ENCODE measurements at regions not wholly inside any gene's neighbourhood (a gene's known extent, or its start where the extent isn't known, plus 50 kb on each side); places are given as distances from the start of the nearest gene placed in this dataset.
"Not testable (repeated sequence)": the region's sequence is repeated elsewhere in the genome, so short reads cannot be mapped to it uniquely, and the experiment has no call there.

GRCh38 chr4:181830404-181831035 lies 412.7 kb upstream of the TENM3 start:
- no peak for DNase-seq

GRCh38 chr4:181834071-181834470 lies 409.1 kb upstream of the TENM3 start:
- DNase-seq: no peak

DNA sequence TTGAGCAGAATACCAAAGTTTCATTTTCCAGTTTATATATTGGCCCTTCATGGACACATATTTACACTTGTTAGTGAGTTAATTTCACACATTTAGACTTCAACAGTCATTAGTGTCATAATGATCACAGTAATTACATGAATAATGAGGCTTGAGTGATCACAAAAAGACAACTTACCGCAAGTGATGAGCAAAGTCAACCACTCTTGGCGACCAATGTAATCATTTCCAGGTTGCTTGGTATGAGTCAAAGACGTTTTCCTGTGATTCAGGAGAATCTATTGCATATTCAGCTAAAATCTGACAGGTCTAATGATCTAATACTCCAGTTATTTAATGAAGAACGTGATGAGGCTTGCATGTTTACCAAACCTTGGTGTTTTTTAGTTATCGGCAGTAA lies 407.9 kb upstream of the TENM3 start:
- DNase-seq: no peak

DNA sequence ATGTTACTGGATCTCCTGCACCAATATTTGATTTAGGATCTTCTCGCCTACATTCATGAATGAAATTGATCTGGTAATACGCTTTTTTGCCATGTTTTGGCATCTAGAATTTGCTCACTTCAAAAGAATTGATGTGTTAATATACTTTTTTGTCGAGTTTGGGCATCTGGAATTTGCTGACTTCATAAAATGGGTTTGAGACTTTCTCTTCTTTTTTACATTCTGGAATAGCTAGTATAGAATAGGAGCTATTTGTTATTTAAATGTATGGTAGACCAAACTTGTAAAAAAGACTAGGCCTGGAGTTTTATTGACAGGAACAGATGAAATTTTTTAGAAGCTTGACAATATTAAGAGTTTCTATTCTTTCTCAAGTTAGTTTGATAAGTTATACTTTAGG lies 404.9 kb upstream of the TENM3 start:
- no peak for DNase-seq

DNA sequence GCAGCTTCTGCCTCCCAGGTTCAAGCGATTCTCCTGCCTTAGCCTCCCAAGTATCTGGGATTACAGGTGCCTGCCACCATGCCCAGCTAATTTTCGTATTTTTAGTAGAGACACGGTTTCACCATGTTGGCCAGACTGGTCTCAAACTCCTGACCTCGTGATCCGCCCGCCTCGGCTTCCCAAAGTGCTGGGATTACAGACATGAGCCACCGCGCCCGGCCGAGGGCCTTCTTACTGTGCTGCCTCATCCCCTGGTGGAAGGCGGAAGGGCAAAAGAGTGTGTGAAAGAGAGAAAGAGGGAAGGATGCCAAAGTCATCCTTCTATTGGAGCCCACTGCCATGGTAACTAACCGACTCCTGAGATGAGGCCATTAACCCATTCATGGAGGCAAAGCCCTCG lies 399.4 kb upstream of the TENM3 start:
- DNase-seq: not testable (repeated sequence)

DNA sequence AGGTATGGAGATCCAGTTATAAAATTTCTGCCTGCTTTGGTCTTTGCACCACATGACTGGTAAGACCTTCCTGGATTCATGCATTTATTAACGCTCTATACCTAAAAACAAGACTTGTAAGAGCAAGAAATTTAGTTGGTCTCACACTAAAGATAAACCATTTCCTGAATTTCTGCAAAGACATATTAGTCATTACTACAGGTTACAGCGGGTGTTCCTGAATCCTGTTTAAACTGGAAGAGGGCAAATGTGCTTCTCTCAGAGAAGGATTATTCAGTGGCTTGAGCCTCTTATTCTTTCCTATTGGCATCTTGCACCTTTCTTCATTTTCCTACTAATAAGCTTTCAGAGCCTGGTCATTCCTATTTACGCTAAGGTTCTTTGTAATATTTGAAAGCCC lies 397.6 kb upstream of the TENM3 start:
- no peak for DNase-seq

DNA sequence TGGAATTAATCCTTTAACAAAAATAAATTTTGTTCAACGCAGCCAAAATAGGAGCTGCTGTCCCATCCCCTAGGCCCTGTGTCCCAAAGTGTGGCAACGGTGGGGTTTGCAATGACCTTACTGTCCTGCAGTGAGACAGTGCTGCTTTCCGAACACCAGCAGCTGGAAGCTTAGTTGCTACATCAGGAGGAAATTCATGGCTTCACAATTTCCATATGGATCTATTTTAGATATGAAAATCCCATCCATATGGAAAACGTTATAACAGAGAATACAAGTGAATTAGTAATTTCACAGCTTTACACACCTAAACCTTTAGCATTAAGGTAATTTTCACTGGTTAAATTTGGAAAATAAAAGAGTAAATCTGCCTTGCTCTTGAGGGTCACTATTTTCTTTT lies 396.3 kb upstream of the TENM3 start:
- DNase-seq: no peak

- DNase-seq: no peak
Measured at GRCh38 chr4:181848357-181848756, 394.8 kb upstream of the TENM3 start.

DNA sequence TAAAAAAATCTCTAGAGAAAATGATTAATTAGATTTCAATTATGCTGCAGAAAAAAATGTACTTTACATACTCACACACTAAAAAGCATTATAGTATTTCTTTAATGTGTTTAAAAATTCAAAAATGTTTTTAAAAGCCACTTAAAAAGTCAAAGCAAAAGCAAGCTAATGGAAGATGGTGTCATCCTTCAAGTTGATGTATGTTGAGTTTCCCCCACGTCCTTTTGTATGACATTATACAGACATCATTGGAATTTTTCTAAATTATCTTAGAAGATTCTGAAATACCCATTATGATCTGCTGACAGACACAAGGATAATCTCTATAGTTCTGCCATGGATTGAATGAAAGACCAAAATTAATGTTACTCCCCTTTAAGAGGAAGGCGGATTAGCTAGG lies 393.7 kb upstream of the TENM3 start:
- no peak for DNase-seq

DNA sequence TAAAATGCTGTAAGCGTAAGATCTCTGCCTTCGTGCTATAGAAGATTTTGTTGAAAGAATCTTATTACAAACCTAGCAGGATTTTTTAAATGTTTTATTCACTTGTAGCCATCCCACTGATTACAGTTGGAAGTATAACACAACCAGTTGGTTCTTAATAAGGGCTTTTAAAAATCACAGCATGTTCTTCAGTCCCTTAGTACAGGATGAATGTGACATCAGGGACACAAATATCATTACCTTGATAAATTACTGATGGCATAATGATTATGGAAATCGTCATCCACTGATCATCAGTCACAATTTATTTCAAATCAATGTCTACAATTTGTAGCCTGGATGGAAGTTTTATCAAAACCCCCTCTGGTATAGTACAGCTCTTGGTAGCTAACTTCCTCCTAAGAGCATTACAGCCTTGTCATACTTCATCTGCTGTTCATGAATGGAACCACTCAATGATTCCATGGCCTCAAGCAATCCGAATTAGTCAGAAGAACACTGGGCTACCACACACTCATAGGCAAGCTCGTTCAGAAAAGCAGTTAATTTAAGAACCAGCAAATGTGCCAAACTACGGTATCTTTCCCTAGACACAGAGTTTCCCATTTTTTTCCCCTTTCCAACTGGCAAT lies 389.2 kb upstream of the TENM3 start:
- DNase-seq: no peak

DNA sequence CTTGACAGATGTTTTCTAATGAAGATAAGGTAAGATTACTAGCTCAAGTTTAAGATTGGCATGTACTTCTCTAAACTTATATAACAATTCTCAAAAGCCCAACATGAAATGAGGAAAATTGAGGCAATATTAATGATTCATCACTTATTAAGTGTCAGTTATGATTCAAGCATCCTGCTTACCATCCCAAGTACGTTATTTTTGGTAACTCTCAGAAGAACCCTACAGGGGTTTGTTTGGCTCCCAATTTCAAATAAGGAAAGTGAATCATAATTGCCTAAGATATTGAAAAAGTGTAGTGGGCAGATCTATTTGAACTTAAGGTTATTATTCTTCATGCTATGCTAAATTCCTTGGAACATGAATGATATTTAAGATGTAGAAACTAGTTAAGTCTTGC lies 387.9 kb upstream of the TENM3 start:
- no peak for DNase-seq

- DNase-seq: not testable (repeated sequence)
Measured at GRCh38 chr4:181857471-181857870, 385.7 kb upstream of the TENM3 start.

GRCh38 chr4:181858741-181859140 lies 384.5 kb upstream of the TENM3 start:
- no peak for DNase-seq

GRCh38 chr4:181859439-181859838 lies 383.8 kb upstream of the TENM3 start:
- no peak for DNase-seq

DNA sequence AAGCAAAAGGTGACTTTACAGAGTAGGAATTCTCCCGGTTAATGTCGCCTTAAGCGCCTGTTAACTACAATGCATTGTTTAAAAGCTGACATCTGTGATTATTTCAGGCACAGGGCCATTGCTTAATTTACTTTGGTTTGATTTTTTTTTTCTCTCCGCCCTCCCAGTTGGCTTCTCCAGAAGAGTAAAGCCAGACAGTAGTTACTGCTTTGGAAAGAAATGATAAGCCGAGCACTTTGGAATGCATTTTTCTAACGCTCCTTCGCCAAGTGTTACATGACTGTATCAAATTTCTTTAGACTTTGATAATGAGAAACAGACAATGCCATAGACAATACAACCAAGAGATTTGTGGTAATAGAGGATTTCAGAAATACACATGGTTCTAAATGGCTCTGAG lies 383.0 kb upstream of the TENM3 start:
- no peak for DNase-seq

- DNase-seq: no peak
Measured at GRCh38 chr4:181860668-181861067, 382.5 kb upstream of the TENM3 start.

- DNase-seq: no peak
Measured at GRCh38 chr4:181863856-181864255, 379.3 kb upstream of the TENM3 start.

GRCh38 chr4:181870326-181870725 lies 372.9 kb upstream of the TENM3 start:
- DNase-seq: no peak

DNA sequence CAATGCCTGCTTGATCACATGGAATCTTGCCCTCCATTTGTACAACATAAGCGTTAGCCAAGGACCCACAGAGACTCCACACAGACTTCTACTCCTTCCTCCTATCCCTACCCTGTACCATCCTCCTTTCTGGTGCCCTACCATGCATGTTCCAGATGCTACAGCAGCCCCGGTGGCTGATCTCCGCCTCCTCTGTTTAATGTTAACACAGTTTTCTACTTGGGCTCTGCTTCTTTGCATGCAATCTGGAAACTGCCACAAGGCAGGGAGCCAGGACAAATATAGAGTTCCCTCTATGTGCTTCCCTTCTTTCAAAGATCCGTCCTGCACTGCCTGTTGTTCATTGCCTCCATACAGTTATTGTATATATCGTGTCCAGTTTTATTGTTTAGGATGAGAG lies 368.6 kb upstream of the TENM3 start:
- no peak for DNase-seq

DNA sequence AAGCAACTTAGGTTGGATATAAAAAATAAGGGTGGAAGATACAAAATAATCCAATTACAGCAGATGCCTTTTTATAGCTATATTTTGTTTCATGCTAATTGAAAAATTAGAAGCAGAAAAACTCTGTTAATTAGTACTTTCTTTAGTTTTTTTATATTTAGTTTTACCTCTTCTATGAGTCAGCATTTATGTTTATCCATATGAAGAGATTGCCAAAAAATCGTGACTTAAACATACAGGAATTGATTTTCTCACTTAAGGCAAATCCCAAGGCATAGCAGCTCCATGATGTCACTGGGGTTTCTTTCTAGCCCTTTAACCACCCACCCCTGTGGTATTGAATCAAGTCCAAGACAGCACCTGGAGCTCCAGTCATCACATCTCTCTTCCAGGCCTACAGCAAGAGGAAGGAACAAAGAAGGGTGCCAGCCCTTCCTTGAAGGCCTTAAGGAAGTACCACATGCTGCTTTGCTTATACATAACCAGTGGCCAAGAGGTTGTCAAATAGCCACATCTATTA lies 365.8 kb upstream of the TENM3 start:
- DNase-seq: no peak

- no peak for DNase-seq
Measured at GRCh38 chr4:181890031-181890430, 353.2 kb upstream of the TENM3 start.

GRCh38 chr4:181890911-181891310 lies 352.3 kb upstream of the TENM3 start:
- DNase-seq: no peak

- DNase-seq: no peak
Measured at GRCh38 chr4:181896614-181897013, 346.6 kb upstream of the TENM3 start.

GRCh38 chr4:181897935-181898334 lies 345.3 kb upstream of the TENM3 start:
- no peak for DNase-seq

DNA sequence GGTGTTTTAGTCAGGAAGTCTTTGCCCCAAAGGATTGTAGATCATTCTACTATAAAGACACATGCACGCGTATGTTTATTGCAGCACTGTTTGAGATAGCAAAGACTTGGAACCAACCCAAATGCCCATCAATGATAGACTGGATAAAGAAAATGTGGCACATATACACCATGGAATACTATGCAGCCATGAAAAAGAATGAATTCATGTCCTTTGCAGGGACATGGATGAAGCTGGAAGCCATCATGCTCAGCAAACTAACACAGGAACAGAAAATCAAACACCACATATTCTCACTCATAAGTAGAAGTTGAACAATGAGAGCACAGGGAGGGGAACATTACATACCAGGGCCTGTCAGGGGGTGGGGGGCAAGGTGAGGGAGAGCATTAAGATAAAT lies 340.8 kb upstream of the TENM3 start:
- DNase-seq: not testable (repeated sequence)
